HepG2 (cell line): ENCODE measurements at regions not wholly inside any gene's neighbourhood (a gene's known extent, or its start where the extent isn't known, plus 50 kb on each side); places are given as distances from the start of the nearest gene placed in this dataset.

Experiments used
- ATAC-seq: fragments of 200-7000 bp; cut with Tn5 transposase; 3 replicates; pipeline ENCODE4 v1.9.1; 2020; ENCODE audit warnings: mild to moderate bottlenecking, moderate library complexity
- BruUV-seq: library from RNA; stranded (reverse); fragments of 400-500 nt; replicated peaks from 2 replicates; lab custom pipeline; 2021; lab: Mats Ljungman, UMichigan
- CTCF ChIA-PET: fragments of 300-600 bp; formaldehyde crosslinking; extraction: SDS; loops from one replicate; lab custom pipeline; 2021; ENCODE audit warnings: low total read pairs, inconsistent platforms, low intra/inter-chr PET ratio; lab: Yijun Ruan, JAX
- POLR2A ChIA-PET: fragments of 350-600 bp; sonication (Branson Sonifier 250); formaldehyde crosslinking; loops from one replicate; lab custom pipeline; 2020; ENCODE audit warnings: antibody characterized with exemption, inconsistent platforms; lab: Yijun Ruan, JAX
- DNase-seq: peaks from one replicate; pipeline ENCODE4 v3.0.0-alpha.2; 2015; ENCODE audit warnings: low spot score
- FAIRE-seq: peaks from 3 replicates; lab custom pipeline; 2011; peaks lifted over from hg19 to GRCh38; lab: Jason Lieb, UNC
- H2AFZ ChIP-seq: one replicate; pipeline ENCODE4 v1.6.1; 2011; ENCODE audit warnings: low read length, inconsistent platforms
- H3K27ac ChIP-seq: fragments of 300-600 bp; 3 replicates; pipeline ENCODE4 v1.8.0; 2011; ENCODE audit warnings: mixed run types, mild to moderate bottlenecking, mixed read lengths, low read length, inconsistent platforms; ENCODE audit not compliant: insufficient read depth; ENCODE audit errors: extremely low read length
- H3K27me3 ChIP-seq, 2 experiments: fragments of 200-600 bp in 1 of 2; 2 replicates in 1 of 2; 3 replicates in 1 of 2; pipeline versions ENCODE4 v1.6.0 to v1.8.0; 2011; ENCODE audit warnings: low read length in 2 of 2, mild to moderate bottlenecking in 2 of 2, moderate library complexity in 2 of 2, inconsistent platforms in 1 of 2; ENCODE audit not compliant: insufficient read depth in 2 of 2, control insufficient read depth in 1 of 2
- H3K36me3 ChIP-seq, 2 experiments: fragments of 200-600 bp in 1 of 2; replicated peaks in 1 of 2; 2 replicates in 1 of 2; 3 replicates in 1 of 2; pipeline versions ENCODE4 v1.5.1 to v1.8.0; 2011; ENCODE audit warnings: low read length in 2 of 2, inconsistent platforms in 1 of 2; ENCODE audit not compliant: insufficient read depth in 2 of 2, control insufficient read depth in 1 of 2
- H3K4me1 ChIP-seq: 2 replicates; pipeline ENCODE4 v1.5.1; 2012; ENCODE audit warnings: low read length, inconsistent platforms; ENCODE audit not compliant: insufficient read depth
- H3K4me2 ChIP-seq: 2 replicates; pipeline ENCODE4 v1.6.0; 2011; ENCODE audit warnings: low read depth, low read length, inconsistent platforms
- H3K4me3 ChIP-seq, 3 experiments: fragments of 200-600 bp in 1 of 3; sonication (generic), shearing (Covaris generic) in 1 of 3; replicated peaks in 1 of 3; 2 replicates each; pipeline ENCODE4 v1.5.1; 2011 to 2016; ENCODE audit warnings: low read length in 3 of 3, inconsistent platforms in 2 of 3, low read depth in 2 of 3, mild to moderate bottlenecking in 2 of 3, control low read depth in 1 of 3, mixed read lengths in 1 of 3; ENCODE audit not compliant: insufficient read depth in 1 of 3
- H3K79me2 ChIP-seq: one replicate; pipeline ENCODE4 v1.6.1; 2011; ENCODE audit warnings: low read length, inconsistent platforms; ENCODE audit not compliant: insufficient read depth
- H3K9ac ChIP-seq: 2 replicates; pipeline ENCODE4 v1.6.0; 2011; ENCODE audit warnings: mild to moderate bottlenecking, low read depth, low read length, inconsistent platforms; ENCODE audit not compliant: insufficient read depth
- H3K9me3 ChIP-seq: 2 replicates; pipeline ENCODE4 v1.5.1; 2012; ENCODE audit warnings: mild to moderate bottlenecking, low read length
- H4K20me1 ChIP-seq: 2 replicates; pipeline ENCODE4 v1.6.0; 2011; ENCODE audit warnings: inconsistent platforms, mild to moderate bottlenecking, low read length, moderate library complexity; ENCODE audit not compliant: insufficient read depth
- CTCF ChIP-seq: sonication (generic); formaldehyde crosslinking; IDR thresholded peaks from 2 replicates; pipeline ENCODE4 v1.5.0; 2020; ENCODE audit warnings: mild to moderate bottlenecking, missing genetic modification reagents, moderate library complexity
- KDM5A ChIP-seq: fragments of 200-600 bp; sonication (generic); IDR thresholded peaks from 2 replicates; pipeline ENCODE4 v1.7.0; 2018; ENCODE audit warnings: antibody characterized with exemption, mild to moderate bottlenecking, low read length, borderline replicate concordance
- WIZ ChIP-seq: sonication (generic); formaldehyde crosslinking; IDR thresholded peaks from 2 replicates; pipeline ENCODE4 v1.5.1; 2020; ENCODE audit warnings: mild to moderate bottlenecking, missing genetic modification reagents
- ZBTB33 ChIP-seq: sonication (generic); formaldehyde crosslinking; IDR thresholded peaks from 2 replicates; pipeline ENCODE4 v1.4.0; 2020; ENCODE audit warnings: missing genetic modification reagents
- ZBTB7B ChIP-seq: sonication (generic); formaldehyde crosslinking; IDR thresholded peaks from 2 replicates; pipeline ENCODE4 v1.4.0; 2020; ENCODE audit warnings: missing genetic modification reagents
- ZNF407 ChIP-seq: sonication (generic); formaldehyde crosslinking; IDR thresholded peaks from one replicate; pipeline ENCODE4 v1.5.1; 2020; ENCODE audit warnings: mild to moderate bottlenecking, missing genetic modification reagents; ENCODE audit errors: not compliant biosample characterization
- ZNF703 ChIP-seq: sonication (generic); formaldehyde crosslinking; IDR thresholded peaks from 2 replicates; pipeline ENCODE4 v1.5.1; 2020; ENCODE audit warnings: missing genetic modification reagents, mild to moderate bottlenecking, moderate library complexity, borderline replicate concordance
- ZNF761 ChIP-seq: sonication (generic); formaldehyde crosslinking; conservative IDR thresholded peaks from 2 replicates; pipeline ENCODE4 v1.4.0; 2020; ENCODE audit warnings: mild to moderate bottlenecking, missing genetic modification reagents
- WGBS: methylation state at CpG from one replicate; pipeline ENCODE4 v1.1.6; 2017; ENCODE audit warnings: low lambda C conversion rate; 5-methylcytosine and 5-hydroxymethylcytosine counted together
- in situ Hi-C: cut with HindIII; loops from 2 replicates; pipeline ENCODE4 v1.10.0; 2017; ENCODE audit warnings: low pct_unique_long_range_greater_than_20kb; ENCODE audit not compliant: extremely low pct_ligation_motif_present
- intact Hi-C: fragments of 100-400 bp; cut with micrococcal nuclease; formaldehyde crosslinking; loops from one replicate; pipeline ENCODE4 v1.10.0; 2022; ENCODE audit not compliant: unreplicated experiment

- no peak for TF ChIP-seq ZNF407
These were observed 84.8 kb upstream of the PAQR3 start (continued) for GRCh38 chr4:79023799-79024770.

GRCh38 chr4:79022529-79022928, 83.3 kb upstream of the PAQR3 start:
- CTCF ChIA-PET, result no interaction called here
- FAIRE-seq, result no peak
- Histone ChIP-seq H3K79me2 (no peaks in the 10 kb centered on the region), H3K4me2 (no peak overlapping the region), H3K9ac (no peak overlapping the region), H3K36me3 (no peaks in the 10 kb centered on the region), H3K4me1 (no peaks in the 10 kb centered on the region), H2AFZ (no peak overlapping the region), H3K9me3 (no peaks in the 10 kb centered on the region), H3K27me3 (peaks cover 0 to 11% of the 10 kb centered on the region in 2 experiments; a peak in 1 of 5 replicates), H3K27ac (no peak overlapping the region), H4K20me1 (no peaks in the 10 kb centered on the region), H3K4me3 (no peak overlapping the region)
- DNase-seq, result no peak
- POLR2A ChIA-PET, result no interaction called here
- WGBS, result 4% methylated on average over 7 of the region's 9 CpGs
- BruUV-seq, result no TSS peak
- no peak for ATAC-seq
- intact Hi-C loops, result no loop called here
- in situ Hi-C loops, result no loop called here
- TF ChIP-seq ZNF703 (CRISPR knock-in tag), result no peak
- TF ChIP-seq ZBTB33, result no peak
- no peak for TF ChIP-seq CTCF
- TF ChIP-seq ZNF761, result no peak
- TF ChIP-seq WIZ (CRISPR knock-in tag), result no peak
- TF ChIP-seq KDM5A, result no peak
- TF ChIP-seq ZBTB7B (CRISPR knock-in tag), result no peak
